ENCODE measurements at regions not wholly inside any gene's neighbourhood (a gene's known extent, or its start where the extent isn't known, plus 50 kb on each side); places are given as distances from the start of the nearest gene placed in this dataset.

DNA sequence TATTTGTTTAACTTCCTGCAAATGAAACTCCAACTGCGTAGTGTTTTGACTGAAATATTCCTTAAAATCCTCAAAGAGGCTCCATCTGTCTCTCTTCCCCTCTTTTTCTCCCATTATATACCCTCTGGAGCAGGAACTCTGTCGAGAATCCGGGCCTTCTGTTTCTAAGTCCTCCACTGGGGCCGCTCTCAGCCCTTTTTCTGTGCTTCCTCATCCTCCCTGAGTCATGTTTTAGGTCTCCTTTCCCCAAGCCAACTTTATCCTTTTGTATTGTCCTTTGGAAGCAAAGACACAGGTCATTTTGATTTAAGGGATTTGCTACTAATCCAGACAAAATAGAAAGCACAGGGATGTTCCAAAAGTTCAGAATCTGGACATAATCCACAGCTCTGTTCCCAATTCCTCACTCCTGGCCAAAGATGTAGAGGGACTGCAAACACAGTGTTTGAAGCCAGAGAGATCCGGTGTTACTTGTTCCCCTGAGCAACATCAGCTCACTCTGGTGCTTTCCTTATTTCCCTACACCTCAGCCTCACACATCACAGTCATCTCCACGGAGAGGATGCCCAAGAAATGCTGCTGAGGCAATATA, 131.0 kb upstream of the KLF3 start:
- TF ChIP-seq SPI1 (IDR thresholded peaks at IDR 0.05; ENCODE audit: borderline replicate concordance, low read depth) (no peak), POLR2AphosphoS5 (IDR thresholded peaks at IDR 0.05; ENCODE audit: low read depth) (no peak)

All from HL-60 (cell line).